GM13977 (cell line): ENCODE measurements at regions not wholly inside any gene's neighbourhood (a gene's known extent, or its start where the extent isn't known, plus 50 kb on each side); places are given as distances from the start of the nearest gene placed in this dataset.
"Not testable (repeated sequence)": the region's sequence is repeated elsewhere in the genome, so short reads cannot be mapped to it uniquely, and the experiment has no call there.

Experiments used
- DNase-seq: peaks from one replicate; pipeline ENCODE4 v3.0.0; 2012; ENCODE audit warnings: low spot score
- in situ Hi-C: fragments of 300-500 bp; cut with MboI; formaldehyde crosslinking; loops from one replicate; pipeline ENCODE4 v1.12.0; 2022; ENCODE audit warnings: low sequenced_read_pairs, low pct_unique_long_range_greater_than_20kb, mixed read lengths, inconsistent platforms; ENCODE audit not compliant: unreplicated experiment
- TF ChIP-seq, protein P1 (sequence below): IDR thresholded peaks from 2 replicates; pipeline ENCODE4 v1.5.1; 2012; ENCODE audit warnings: mild to moderate bottlenecking, control low read depth; ENCODE audit not compliant: insufficient read depth; ENCODE audit errors: extremely low read depth, missing control alignments

GRCh38 chr10:52368725-52369124 is 54.6 kb downstream of the DKK1 start:
- in situ Hi-C loops = no loop called here
- DNase-seq = no peak
- TF ChIP-seq, protein P1, sequence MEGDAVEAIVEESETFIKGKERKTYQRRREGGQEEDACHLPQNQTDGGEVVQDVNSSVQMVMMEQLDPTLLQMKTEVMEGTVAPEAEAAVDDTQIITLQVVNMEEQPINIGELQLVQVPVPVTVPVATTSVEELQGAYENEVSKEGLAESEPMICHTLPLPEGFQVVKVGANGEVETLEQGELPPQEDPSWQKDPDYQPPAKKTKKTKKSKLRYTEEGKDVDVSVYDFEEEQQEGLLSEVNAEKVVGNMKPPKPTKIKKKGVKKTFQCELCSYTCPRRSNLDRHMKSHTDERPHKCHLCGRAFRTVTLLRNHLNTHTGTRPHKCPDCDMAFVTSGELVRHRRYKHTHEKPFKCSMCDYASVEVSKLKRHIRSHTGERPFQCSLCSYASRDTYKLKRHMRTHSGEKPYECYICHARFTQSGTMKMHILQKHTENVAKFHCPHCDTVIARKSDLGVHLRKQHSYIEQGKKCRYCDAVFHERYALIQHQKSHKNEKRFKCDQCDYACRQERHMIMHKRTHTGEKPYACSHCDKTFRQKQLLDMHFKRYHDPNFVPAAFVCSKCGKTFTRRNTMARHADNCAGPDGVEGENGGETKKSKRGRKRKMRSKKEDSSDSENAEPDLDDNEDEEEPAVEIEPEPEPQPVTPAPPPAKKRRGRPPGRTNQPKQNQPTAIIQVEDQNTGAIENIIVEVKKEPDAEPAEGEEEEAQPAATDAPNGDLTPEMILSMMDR = no peak

- in situ Hi-C loops, DNase-seq: not testable (repeated sequence)
Observed at GRCh38 chr10:52374207-52374606, 60.1 kb downstream of the DKK1 start.

- in situ Hi-C loops = no loop called here
- DNase-seq = no peak
- TF ChIP-seq, protein P1 = no peak
Observed at GRCh38 chr10:52376694-52377354, 62.7 kb downstream of the DKK1 start.

DNA sequence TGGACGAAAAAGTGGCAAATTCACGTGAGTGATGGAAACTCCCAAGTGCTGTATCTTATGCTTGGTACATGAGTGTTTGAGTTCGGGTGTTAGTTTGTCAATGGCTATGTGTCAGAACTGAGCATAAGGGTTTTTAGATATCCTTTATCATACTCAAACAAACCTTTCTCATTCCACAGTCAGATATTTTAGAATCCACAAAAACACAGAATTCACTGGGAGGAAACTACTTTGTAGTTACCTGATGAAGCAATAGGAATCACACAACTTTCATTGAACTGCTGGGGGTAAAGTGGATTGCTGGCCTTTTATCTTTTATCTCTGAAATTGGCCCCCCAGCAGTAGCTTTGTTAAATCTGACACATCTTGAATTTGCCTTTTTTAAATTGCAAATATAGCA is 64.0 kb downstream of the DKK1 start:
- DNase-seq = no peak
- TF ChIP-seq, protein P1 = no peak
- in situ Hi-C loops = no loop called here

DNA sequence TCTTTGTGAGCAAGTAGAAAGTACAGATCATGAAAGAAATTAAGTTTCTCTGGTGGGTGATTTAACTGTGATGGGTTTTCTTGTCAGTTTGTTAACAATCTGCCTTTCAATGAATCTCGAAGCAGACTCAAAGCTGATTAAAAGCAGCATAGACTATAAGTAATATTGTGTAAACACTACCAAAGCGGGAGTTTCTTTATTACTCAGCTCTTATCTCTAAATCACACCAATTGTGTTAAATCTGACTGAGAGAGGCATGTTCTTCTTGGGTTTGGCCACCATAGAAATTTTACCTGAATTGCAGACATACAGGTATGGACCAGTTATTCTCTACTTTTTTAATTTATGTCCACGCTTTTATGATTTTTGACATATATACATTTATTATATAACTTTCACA is 65.2 kb downstream of the DKK1 start:
- DNase-seq = no peak
- TF ChIP-seq, protein P1 = no peak
- in situ Hi-C loops = no loop called here

- in situ Hi-C loops = no loop called here
- DNase-seq = no peak
- TF ChIP-seq, protein P1 = no peak
Observed at GRCh38 chr10:52383088-52383487, 69.0 kb downstream of the DKK1 start.

GRCh38 chr10:52387744-52388143 is 73.7 kb downstream of the DKK1 start:
- TF ChIP-seq, protein P1 = no peak
- DNase-seq = no peak
- in situ Hi-C loops = no loop called here
